ENCODE measurements at regions not wholly inside any gene's neighbourhood (a gene's known extent, or its start where the extent isn't known, plus 50 kb on each side); places are given as distances from the start of the nearest gene placed in this dataset.

DNA sequence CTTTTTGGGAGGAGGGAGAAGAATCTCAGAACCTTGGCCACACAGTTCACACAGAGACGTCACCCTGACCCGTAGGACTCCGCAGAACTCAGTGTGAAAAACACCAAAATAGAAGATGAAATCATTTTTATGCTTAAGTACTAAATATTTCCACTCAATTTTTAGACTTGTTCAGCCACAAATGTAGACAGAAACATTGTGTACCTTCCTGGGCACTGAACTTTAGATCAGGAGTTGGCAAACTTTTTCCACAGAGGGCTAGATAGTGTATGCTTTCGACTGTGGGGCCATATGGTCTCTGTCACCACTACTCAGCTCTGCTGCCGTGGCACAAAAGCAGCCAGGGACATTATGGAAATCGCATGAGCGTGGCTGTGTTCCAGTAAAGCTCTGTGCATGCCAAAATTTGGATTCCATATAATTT, 61.8 kb upstream of the STOX2 start:
- TF ChIP-seq, protein P1, sequence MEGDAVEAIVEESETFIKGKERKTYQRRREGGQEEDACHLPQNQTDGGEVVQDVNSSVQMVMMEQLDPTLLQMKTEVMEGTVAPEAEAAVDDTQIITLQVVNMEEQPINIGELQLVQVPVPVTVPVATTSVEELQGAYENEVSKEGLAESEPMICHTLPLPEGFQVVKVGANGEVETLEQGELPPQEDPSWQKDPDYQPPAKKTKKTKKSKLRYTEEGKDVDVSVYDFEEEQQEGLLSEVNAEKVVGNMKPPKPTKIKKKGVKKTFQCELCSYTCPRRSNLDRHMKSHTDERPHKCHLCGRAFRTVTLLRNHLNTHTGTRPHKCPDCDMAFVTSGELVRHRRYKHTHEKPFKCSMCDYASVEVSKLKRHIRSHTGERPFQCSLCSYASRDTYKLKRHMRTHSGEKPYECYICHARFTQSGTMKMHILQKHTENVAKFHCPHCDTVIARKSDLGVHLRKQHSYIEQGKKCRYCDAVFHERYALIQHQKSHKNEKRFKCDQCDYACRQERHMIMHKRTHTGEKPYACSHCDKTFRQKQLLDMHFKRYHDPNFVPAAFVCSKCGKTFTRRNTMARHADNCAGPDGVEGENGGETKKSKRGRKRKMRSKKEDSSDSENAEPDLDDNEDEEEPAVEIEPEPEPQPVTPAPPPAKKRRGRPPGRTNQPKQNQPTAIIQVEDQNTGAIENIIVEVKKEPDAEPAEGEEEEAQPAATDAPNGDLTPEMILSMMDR (IDR thresholded peaks at IDR 0.05; ENCODE audit: insufficient read depth, low read depth, low read length) = no peak
- H3K27me3 ChIP-seq (ENCODE audit: control insufficient read depth, insufficient read depth, low read length) = no peaks in the 10 kb centered on the region
- ChIA-PET POLR2A (no interaction called here), CTCF (no interaction called here)
- no peak for DNase-seq (ENCODE audit: low read depth)
- no peaks in the 10 kb centered on the region for H3K36me3 ChIP-seq (ENCODE audit: control insufficient read depth, insufficient read depth, low read length)
- no peak overlapping the region for H3K4me3 ChIP-seq (ENCODE audit: low read depth, low read length)

DNA sequence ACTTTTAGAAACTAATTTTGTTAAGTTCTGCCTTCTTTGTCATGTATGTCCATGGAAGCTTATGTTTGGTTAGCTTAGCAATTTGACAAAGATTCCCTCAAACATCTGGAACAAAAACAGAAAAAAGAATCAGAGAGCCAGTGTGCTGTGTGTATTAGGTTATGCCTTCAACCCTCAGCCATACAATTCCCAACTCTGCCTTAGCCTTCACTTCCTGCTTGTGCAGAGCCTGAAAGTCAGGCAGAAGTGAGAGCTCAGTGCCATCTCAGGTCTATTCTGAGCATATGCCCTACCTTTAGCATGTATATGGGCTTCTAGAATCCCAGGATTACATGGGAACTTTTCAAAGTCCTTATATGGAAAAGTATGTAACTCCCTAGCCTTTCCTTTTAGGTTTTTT, 58.2 kb upstream of the STOX2 start:
- TF ChIP-seq, protein P1 (IDR thresholded peaks at IDR 0.05; ENCODE audit: insufficient read depth, low read depth, low read length) = no peak
- H3K4me3 ChIP-seq (ENCODE audit: low read depth, low read length) = no peak overlapping the region
- H3K27me3 ChIP-seq (ENCODE audit: control insufficient read depth, insufficient read depth, low read length) = no peaks in the 10 kb centered on the region
- DNase-seq (ENCODE audit: low read depth) = no peak
- POLR2A ChIA-PET = no interaction called here
- CTCF ChIA-PET = no interaction called here
- H3K36me3 ChIP-seq (ENCODE audit: control insufficient read depth, insufficient read depth, low read length) = no peaks in the 10 kb centered on the region

DNA sequence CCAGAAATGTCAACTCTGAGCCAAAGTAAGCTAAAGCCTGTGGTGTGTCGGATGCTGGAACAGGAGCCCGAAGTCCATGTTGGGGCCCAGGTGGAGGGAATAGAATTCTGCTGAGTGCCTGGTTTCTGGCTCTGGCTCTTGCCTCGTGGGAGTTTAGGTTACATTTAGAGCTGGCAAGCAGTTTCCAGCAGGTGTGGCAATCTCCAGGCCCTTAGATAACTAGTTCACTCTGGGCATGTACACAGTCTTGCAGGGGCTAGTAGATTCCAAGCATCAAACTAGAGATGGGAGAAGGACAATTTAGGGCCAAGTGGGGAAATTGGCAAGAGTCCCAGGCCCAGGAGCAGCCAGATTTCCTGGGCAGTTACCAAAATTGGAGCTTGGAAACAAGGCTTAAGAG, 56.3 kb upstream of the STOX2 start:
- ChIA-PET POLR2A (no interaction called here), CTCF (interaction anchor here (0.9 to 1.4 kb wide), 2 partner anchors 9 to 319 kb away, joined by 3 read pairs; no protein-coding TSS in a partner anchor)
- no peaks in the 10 kb centered on the region for H3K27me3 ChIP-seq (ENCODE audit: control insufficient read depth, insufficient read depth, low read length)
- no peaks in the 10 kb centered on the region for H3K36me3 ChIP-seq (ENCODE audit: control insufficient read depth, insufficient read depth, low read length)
- TF ChIP-seq, protein P1 (IDR thresholded peaks at IDR 0.05; ENCODE audit: insufficient read depth, low read depth, low read length) = no peak
- no peak for DNase-seq (ENCODE audit: low read depth)
- H3K4me3 ChIP-seq (ENCODE audit: low read depth, low read length) = no peak overlapping the region

DNA sequence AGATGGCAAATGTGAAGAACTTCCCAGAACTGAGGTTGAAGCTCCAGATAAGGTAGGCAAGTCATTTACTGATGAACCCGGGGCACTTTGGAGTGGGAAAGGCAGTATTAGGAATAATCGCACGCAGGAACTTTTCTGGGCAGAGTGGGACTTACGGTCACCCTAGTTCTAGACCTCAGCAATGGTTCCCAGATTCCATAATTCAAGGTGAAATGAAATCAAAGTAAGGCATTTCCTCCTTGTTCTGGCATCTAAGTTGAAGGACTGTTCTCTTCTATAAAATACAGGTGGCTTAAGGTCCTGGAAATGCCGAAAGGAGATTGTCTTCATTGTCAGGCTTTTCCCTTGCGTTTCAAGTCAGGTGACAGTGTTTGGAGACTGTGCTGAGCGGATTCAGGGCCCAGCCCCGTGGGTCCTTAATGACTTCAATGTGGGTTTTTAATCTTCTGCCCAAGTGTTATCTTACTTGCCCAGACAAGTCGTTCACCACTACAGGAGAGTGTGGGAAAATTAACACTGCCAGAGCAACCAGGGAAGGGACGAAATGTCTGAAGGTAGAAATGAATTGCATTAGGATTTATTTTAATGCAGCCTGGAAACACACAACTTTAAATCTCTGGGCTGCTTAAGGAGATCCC, 52.1 kb upstream of the STOX2 start:
- H3K4me3 ChIP-seq (ENCODE audit: low read depth, low read length) = no peak overlapping the region
- TF ChIP-seq, protein P1 (IDR thresholded peaks at IDR 0.05; ENCODE audit: insufficient read depth, low read depth, low read length) = no peak
- no peaks in the 10 kb centered on the region for H3K36me3 ChIP-seq (ENCODE audit: control insufficient read depth, insufficient read depth, low read length)
- CTCF ChIA-PET = no interaction called here
- no peaks in the 10 kb centered on the region for H3K27me3 ChIP-seq (ENCODE audit: control insufficient read depth, insufficient read depth, low read length)
- POLR2A ChIA-PET = no interaction called here
- DNase-seq (ENCODE audit: low read depth) = no peak

DNA sequence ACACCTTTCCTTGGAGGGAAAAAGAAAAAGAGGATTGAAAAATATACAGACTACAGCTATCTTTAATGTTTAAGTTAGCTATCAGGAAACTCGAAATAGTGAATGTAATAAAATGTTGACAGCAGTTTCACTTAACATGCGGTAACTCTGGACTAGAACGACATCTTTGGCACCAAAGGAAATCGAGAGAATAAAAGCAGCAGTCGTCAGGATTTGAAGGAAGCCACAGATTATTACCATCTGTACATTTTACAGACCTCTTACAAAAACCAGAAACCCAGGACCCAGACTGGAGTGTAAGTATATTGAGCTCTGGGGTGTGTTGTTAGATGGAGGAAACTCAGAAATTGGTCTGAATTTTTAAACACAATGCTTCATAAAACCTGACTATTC, 51.6 kb upstream of the STOX2 start:
- POLR2A ChIA-PET = no interaction called here
- no peaks in the 10 kb centered on the region for H3K27me3 ChIP-seq (ENCODE audit: control insufficient read depth, insufficient read depth, low read length)
- no peaks in the 10 kb centered on the region for H3K36me3 ChIP-seq (ENCODE audit: control insufficient read depth, insufficient read depth, low read length)
- CTCF ChIA-PET = no interaction called here
- no peak overlapping the region for H3K4me3 ChIP-seq (ENCODE audit: low read depth, low read length)
- TF ChIP-seq, protein P1 (IDR thresholded peaks at IDR 0.05; ENCODE audit: insufficient read depth, low read depth, low read length) = no peak
- no peak for DNase-seq (ENCODE audit: low read depth)

Data from BJ (cell line).